Tongue (tissue), 1 donor: ENCODE measurements at regions not wholly inside any gene's neighbourhood (a gene's known extent, or its start where the extent isn't known, plus 50 kb on each side); places are given as distances from the start of the nearest gene placed in this dataset.
A peak's percentile ranks its signal among the peaks of the same experiment; 100 is the strongest.

ENCODE experiments used
- DNase-seq: peaks from one replicate; pipeline ENCODE4 v3.0.0-alpha.2; 2015

DNA sequence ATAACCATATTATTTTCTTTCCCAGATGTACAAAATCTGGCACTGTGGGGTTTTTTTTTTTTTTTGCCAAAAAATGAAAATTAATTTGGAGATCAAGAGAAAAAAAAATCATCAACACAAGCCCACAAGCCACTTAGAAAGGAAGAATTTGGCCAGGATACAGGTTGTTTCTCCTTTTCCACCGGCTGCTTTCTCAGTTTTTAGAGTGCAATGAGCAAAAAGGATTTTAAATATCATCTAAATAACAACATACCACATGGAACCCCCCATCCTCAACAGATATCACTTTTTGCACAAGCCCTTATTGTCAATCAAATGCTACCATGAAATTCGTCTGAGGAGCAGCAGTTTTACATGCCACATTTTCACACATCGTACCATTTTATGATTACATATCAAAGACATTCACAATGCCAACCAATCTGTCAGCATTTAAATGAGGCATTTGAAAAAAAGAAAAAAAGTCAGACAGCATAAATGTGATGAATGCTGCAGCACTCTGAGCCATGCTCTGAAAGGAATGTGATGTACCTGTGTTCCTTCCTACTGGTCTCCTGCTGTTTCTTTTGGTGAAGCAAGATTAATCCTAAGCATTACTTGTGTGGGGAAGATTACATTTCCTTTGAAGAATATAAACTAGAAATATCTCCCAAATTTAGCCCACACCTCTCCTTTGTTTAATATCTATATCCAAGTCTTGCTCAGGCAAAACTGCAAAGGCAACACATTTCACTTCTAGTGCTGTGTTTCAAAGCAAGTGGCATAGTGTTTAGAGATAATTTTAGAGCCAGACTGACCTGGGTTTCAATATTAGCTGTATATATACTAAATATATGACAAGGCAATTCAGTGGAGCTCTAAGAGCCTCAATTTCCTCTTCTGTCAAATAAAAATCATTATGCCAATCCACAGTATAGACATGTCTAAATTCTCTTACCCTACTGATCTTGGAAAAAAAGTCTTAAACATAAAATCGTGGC, 391.3 kb downstream of the CMPK2 start:
- no peak for DNase-seq

DNA sequence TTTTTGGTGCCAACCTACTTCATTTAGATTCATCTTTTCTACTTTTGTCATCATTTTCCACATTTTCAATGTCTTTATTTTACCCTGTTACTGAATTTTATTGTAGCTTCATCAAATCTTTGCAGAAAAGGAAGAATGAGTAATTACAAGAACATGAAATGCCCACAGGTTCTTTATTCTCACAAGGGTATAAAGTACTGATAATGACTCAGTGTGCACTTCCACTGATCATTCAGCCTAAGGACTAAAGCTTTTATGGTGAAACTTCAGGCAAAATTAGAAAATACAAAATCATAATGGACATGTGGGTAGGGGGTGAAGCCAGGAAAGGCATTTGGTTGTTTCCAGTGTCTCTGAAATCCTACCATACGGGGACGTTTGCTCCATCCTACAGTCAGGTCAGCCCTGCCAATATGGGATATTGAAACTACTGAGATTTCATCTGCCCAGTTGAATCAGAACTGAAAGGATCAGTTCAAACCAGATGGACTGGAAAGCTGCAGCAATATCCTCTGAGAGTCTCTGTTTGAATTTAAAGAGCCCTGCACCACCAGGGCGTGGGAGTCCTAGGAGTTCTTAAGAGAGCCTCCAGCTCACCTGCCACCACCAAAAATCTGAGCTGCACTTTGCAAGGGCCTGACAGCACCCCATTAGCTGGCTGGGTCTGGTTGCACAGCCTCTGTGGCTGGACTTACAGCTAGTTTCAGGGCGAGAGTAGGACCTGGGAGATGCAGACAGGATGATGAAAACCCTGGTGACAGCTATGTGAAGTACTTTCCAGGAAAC, 390.4 kb downstream of the CMPK2 start:
- no peak for DNase-seq

DNA sequence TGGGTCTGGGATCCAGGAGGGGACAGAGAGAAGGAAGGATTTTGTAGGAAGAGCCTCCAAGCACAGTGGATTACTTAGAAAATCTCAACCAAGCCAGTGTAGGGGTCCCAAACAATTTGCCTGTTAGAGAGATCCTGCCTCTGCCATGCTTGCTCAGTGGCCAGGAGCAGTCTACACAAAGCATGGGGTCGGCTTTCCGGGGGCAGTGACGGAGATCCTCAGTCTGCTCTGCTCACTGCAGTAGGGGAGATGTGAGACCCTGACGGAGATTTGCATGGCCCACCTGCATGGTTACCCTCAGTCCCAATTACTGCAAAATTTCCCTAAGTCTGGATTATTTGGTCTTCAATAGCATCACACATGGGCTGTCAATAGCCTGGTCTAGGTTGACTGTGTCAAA, 385.2 kb downstream of the CMPK2 start:
- DNase-seq = no peak

DNA sequence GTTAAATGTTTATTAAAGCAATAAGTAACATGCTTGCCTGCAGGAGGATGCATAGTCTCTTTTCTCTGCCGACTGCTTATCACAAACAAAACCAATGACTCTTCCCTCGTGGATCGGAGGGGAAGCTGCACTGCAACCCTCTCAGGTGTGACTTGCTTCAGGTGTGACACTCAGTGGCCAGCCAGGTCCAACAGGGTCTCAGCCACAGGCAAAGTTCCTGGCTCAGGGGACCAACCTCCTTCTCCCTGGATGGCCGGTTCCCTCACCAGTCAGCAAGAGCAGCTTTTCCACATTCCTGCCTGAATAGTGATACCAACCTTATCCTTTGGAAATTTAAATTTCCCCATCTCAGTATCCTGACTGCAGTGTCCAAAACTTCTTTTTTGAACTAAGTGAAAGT, 383.5 kb downstream of the CMPK2 start:
- DNase-seq = no peak

DNA sequence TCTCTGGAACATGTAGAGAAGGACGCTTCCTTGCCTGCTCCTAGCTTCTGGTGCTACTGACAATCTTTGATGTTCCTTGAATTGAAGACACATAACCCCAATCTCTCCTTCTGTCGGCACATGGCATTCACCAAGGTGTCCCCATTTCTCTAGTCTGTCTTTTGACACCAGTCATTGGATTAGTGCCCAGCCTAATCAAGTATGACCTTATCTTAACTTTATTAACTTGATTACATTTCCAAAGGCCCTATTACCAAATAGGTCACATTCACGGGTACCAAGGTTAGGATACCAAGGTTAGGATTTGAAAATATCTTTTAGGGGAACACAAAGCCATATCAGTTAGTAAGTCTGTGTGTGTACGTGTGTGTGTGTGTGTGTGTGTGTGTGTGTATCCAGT, 377.9 kb downstream of the CMPK2 start:
- no peak for DNase-seq

DNA sequence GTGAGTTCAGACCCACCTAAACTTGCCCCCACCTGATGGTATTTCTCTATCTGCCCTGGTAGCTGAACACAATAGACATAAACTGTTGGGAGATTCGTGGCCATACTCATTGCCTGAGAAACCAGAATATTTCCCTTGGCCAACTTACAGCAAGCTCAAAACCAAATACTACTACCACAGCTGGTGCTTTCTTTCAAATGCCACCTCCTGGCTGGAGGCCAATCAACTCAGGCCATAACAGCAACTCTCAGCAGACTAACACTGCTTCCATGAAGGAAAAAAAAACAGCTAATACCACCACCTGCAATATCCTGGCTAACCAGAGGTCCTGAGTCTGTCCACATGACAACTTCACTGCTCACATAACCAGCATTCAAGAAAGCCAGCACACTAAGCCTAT, 373.1 kb downstream of the CMPK2 start:
- DNase-seq = peak; percentile 81

DNA sequence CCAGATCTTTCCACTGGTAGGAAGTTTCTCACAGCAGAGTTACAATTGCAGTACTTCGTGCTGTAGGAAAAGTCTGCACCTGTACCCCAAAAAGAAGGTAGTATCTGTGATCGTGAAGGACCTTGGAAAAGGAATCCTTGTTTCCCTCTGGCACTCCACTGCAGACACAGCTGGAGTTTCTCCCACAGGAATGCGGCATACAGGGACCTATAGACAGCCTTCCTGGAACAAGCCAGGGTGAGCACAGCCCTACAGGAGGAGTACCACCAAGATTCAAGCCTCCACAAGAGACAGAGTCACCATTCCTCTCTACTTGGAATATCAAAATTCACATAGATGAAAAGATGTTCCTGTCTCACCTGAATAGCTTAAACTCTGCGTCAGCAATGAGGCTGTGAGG, 372.4 kb downstream of the CMPK2 start:
- no peak for DNase-seq

DNA sequence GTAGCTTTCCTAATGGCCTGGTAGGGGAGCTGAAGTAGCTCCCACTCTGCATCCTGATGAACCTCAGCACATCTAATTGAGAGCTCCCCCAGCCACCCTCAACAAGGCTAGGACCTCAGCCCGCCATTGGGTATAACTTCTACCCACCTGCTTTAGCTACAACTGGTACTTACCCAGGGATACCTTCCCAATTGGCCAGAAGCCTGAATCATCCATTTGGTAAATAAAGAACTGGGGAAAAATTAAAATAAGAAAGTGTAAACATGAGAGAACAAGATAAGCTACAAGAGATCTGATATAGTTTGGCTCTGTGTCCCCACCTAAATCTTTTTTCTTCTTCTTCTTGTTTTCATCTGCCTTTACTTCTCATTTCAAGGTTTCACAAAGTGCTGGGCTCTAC, 372.0 kb downstream of the CMPK2 start:
- DNase-seq = no peak

DNA sequence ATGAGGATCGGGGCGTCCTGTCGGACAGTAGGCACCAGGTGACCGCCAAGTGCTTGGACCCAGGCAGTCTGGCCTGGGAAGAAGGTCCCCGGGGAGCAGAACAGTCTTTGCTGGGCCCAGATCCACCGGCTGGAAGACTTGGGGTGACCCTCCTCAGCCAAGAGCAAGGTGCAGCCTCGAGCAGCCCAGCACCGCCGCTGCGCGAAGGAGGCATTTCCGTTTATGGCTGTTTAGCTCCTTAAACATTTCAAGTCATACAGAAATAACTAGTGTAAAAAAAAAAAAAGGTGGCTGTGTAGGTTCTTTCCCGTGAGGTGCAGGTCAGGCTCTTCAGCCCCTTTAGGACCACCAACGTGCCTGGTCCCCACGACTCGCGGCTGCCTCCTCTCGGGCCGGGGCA, 370.2 kb downstream of the CMPK2 start:
- no peak for DNase-seq

DNA sequence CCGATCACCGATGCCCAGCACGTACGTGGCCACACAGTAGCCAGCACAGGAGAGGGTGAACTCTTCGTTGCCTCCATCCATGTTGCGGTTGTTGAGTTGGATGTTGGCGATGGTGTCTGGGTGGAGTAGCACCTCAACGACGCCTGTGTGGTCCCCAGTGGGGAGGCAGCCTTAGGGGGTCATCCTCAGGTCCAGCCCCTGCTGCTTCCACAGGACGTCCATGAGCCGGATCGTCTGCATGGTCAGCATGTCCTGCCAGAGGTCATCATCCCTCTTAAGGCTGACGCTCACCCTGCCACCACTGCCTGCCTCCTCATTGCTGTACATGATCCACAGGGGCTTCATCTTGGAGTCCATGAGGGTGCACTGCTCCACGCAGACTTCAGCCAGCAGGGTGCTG, 369.3 kb downstream of the CMPK2 start:
- DNase-seq = no peak

DNA sequence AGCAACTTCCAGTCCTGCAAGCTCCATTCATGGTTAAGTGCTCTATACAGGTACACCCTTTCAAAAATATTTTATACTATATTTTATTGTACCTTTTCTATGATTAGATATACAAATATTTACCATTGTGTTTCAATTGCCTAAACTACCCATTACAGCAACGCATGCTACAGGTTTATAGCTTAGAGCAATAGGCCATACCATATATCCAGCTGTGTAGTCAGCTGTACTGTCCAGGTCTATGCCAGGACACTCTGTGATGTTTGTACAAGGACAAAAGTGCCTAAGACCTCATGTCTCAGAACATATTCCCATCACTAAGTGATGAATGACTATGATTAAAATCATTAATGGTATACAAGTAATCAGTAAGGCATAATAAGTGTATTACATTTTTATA, 368.7 kb downstream of the CMPK2 start:
- DNase-seq = no peak

DNA sequence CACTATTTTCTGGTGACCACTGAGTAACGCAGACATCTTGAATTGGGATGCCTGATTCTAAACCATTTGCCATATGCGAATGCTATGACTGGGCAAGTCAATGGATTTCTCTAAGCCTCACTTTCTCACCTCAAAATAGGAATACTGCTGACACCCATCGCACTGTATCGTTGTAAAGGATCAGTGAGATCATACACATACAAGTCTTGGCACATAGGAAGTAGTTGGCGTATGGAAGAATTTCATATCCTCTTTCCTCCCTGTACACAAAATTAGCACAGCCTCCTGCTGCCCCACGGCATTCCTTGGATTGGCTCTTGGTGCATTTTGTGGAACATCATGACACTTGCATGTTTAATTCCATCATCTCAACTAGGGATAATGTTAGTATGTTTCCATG, 366.9 kb downstream of the CMPK2 start:
- DNase-seq = no peak

DNA sequence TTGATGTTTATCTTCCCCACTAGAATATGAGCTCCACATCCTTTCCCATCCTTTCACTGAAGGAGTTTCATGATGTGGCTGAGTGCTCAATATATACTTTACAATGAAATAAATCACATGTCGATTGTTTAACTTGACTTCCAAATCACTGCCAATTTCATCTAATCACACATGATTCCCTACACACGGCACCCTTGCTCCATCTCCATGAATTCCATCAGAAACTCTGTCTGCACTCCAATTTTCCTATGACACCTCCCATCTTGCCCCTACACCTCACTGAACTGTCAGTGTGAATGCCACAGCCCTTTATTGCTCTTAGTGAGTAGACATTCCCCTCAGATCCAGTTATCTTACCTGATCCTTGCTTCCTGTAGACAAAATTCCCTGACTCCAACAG, 366.0 kb downstream of the CMPK2 start:
- no peak for DNase-seq

DNA sequence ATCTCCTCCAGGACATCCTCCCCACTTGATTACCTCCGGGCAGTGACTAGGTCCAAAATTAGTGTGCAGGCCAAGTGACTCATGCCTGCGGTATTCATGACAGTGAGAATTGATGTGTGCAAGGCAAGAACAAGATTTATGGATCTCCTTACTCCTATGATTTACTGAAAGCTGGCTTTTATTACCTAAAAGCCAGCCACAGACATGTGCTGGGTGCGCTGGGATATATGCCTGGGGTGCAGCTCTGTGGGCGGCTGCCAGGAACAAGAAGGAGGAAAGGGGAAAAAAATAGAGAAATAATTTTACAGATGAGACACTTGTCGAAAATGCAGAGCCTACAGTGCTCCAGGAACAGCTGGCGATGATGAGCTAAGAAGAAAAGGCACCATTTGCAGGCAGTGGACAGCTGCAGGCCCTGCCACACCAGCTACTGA, 359.3 kb downstream of the CMPK2 start:
- peak; percentile 69 for DNase-seq

DNA sequence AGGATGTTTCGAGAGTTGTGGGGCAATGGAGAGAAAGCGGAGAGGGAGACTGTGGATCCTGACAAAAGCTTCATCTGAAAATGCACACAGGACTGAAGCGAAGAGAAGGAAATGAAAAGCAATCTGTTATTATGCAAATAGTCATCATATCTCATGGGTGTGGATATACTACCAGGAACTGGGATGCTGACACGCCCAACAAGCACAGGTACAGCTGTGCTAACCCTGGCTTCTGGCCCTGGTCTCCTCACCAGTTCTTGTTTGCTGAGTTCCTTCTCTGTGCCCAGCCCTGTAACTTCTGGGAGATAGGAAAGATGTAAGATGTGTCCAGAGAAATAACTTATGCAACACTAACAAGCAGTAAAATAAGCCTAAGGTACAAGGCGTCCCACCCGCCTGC, 358.8 kb downstream of the CMPK2 start:
- DNase-seq = no peak

DNA sequence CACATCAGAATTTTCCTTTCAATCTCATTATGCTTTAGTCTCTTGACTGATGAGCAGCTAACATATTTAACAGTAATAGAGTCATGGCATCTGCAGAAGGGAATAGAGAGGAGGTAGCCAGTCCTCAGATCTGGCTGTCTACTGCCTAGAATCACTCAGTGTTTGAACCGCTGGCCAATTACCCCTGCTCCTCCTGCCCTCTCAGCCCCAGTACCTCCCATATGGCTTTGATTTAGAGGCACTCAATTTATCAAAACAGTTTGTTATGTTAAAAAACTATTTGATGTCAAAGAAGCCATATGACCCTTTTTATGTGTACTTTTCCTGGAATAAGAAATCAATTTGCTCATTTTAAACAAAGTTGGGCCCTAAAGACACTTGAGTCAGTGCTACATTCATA, 355.2 kb downstream of the CMPK2 start:
- no peak for DNase-seq

DNA sequence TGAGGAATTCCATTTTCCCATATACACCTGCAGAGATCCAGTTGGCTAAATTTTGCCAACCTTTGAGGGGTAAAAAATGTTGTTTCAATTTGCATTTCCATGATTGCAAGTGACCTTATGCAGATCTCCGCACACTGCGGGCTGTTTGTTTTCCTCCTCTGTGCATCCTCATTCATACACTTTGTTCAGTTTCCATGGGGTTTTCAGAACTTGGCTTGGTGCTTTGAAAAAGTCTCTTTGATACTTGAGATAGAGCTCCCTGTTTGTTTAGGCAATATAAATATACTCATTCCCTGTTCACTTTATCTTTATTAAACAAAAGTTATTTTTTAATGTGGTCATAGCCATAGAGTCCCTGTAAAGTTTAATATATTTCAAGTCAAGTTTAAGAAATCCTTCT, 353.1 kb downstream of the CMPK2 start:
- no peak for DNase-seq

DNA sequence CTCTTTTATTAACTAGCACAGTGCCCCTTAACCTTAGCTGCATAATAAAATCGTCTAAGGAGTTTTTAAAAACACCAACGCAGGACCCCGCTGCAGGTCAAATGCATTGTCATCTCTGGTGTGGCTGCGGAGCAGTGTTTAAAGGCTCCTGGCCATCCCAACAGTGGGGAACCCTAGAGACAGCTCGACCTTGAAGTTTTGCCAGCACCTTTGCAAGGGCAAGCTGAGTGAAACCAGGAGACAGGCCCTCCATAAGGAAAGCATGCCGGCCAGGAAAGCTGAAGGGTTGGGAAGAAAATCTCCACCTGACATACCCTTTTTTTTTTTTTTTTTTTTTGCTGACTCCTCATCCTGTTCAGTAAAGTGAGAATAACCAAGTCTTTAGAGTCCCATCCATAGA, 349.0 kb downstream of the CMPK2 start:
- no peak for DNase-seq

DNA sequence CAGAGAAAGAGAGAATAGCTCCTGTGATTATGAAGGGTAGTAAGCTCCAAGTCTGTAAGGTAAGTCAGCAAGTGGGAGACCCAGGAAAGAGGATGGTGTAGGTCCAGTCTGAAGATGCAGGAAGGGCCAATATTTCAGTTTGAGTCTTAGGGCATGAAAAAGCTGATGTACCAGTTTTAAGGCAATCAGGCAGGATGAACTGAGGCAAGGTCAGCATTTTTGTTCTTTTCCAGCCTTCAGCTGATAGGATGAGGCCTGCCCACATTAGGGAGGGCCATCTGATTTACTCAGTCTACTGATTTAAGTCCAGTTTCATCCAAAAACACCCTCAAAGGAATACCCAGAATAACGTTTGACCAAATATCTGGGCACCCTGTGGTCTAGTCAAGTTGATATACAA, 347.3 kb downstream of the CMPK2 start:
- no peak for DNase-seq

DNA sequence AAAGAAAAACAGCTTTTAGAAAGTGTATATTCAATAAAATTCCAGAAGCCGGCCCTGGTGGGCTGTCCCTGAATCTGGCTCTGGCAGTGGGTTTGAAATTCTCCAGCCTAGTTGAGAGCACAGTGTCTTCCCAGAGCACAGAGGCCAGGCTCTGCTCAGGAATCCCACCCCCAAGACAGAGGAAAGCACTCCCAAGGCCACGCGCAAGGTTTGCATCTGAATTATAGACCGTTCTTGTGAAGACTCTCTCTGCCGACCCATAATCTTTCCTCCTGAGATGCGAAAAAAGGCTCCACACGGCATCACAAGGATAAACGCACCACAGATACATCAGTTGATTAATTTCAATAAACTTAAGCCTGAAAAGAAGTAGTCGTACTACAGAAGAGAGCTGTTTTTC, 342.2 kb downstream of the CMPK2 start:
- DNase-seq = no peak

DNA sequence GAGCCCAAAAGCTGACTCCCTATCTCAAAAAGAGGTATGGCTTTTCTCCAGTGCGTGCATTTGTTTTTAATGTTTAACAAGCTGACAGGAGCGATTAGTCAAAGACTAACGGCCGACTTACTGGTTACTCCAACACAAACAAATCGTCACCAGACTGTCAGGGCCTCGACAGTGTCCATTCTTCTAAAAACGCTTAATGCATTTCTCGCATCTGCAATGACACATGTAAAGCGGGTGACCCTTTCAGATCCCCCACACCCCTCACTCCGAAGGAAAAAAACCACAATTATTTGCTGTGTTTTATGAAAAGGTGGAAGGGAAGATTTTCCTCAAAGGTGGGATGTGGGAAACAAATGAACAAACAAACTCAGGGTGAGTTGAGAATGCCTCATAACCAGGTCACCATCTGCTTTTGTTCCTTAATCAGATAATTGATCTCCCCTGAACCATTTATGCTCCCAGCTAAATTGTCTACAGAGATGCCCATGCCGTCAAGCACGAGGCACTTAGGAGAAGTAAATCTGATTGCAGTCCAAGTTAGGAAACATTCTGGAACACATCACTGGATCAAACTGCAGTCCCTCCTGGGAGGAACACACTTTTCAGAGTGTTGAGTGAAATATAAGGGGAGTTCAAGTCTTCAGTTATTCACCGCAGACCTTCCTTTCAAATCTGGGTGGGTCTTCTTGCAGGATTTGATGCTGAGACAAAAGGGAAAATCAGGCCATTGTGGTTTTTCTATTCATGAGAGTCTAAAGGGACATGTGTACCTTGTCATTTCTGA, 340.8 kb downstream of the CMPK2 start:
- DNase-seq = peak; percentile 36

DNA sequence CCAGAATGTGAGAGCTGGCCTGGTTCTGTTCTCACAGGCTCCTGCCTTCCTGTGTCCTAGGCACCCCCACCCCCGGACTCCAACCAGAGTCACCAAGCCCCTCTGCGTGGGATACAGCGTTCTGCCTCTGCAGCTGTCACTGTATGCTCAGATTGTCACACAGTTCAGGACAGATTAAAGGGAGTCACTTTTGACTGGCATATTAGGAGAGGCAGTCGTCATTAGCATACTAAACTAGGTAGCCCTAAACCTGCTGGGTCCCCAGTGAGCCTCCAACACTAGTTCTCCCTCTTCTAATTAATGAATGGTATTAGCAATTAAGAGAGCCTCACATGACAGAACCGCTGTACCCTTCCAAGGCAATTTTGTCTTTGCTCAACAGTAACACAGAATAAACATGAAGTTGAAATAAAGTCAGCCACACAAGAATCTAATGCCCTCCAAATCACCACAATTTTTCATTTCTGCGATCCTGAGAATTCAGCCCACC, 340.2 kb downstream of the CMPK2 start:
- DNase-seq = no peak
